WTC11 (cell line): ENCODE measurements at regions not wholly inside any gene's neighbourhood (a gene's known extent, or its start where the extent isn't known, plus 50 kb on each side); places are given as distances from the start of the nearest gene placed in this dataset.

ENCODE experiments used
- ATAC-seq: fragments of 200-7000 bp; cut with Tn5 transposase; 2 replicates; pipeline ENCODE4 v1.10.0; 2021; ENCODE audit warnings: mild to moderate bottlenecking, moderate library complexity
- CTCF ChIA-PET: fragments of 300-600 bp; sonication (Branson Sonifier 250); formaldehyde crosslinking; loops from one replicate; lab custom pipeline; 2021; ENCODE audit warnings: antibody characterized with exemption; lab: Charles Lee
- POLR2A ChIA-PET: fragments of 350-600 bp; sonication (Branson Sonifier 250); formaldehyde crosslinking; loops from one replicate; lab custom pipeline; 2021; ENCODE audit warnings: antibody characterized with exemption; lab: Charles Lee
- DNase-seq: peaks from one replicate; pipeline ENCODE4 v3.0.0; 2021; ENCODE audit warnings: low spot score
- H3K27ac Mint-ChIP-seq: 2 replicates; pipeline ENCODE4 v1.8.0; 2021; ENCODE audit warnings: mixed read lengths
- H3K27me3 Mint-ChIP-seq: 2 replicates; pipeline ENCODE4 v1.8.0; 2021; ENCODE audit warnings: low read depth, mild to moderate bottlenecking, moderate library complexity, mixed read lengths
- H3K36me3 Mint-ChIP-seq: 2 replicates; pipeline ENCODE4 v1.8.0; 2021; ENCODE audit warnings: mixed read lengths
- H3K4me1 Mint-ChIP-seq: 2 replicates; pipeline ENCODE4 v1.8.0; 2022; ENCODE audit warnings: mixed read lengths
- H3K4me3 Mint-ChIP-seq: 2 replicates; pipeline ENCODE4 v1.8.0; 2021; ENCODE audit warnings: mild to moderate bottlenecking, moderate library complexity, mixed read lengths
- H3K9me3 Mint-ChIP-seq: 2 replicates; pipeline ENCODE4 v1.8.0; 2021; ENCODE audit warnings: mixed read lengths
- ATF1 ChIP-seq: sonication (generic); formaldehyde crosslinking; IDR thresholded peaks from 2 replicates; pipeline ENCODE4 v1.8.1; 2023; ENCODE audit warnings: mild to moderate bottlenecking, moderate library complexity, missing genetic modification reagents
- CREM ChIP-seq: sonication (generic); formaldehyde crosslinking; IDR thresholded peaks from 2 replicates; pipeline ENCODE4 v1.8.1; 2022; ENCODE audit warnings: mild to moderate bottlenecking, missing genetic modification reagents, moderate library complexity
- E2F5 ChIP-seq: sonication (generic); formaldehyde crosslinking; IDR thresholded peaks from 2 replicates; pipeline ENCODE4 v1.8.1; 2022; ENCODE audit warnings: mild to moderate bottlenecking, moderate library complexity, missing genetic modification reagents
- ELF4 ChIP-seq: sonication (generic); formaldehyde crosslinking; IDR thresholded peaks from 2 replicates; pipeline ENCODE4 v1.8.1; 2022; ENCODE audit warnings: low read depth, mild to moderate bottlenecking, moderate library complexity, missing genetic modification reagents
- ERG ChIP-seq: fragments of 250-450 bp; sonication (Bioruptor Pico); IDR thresholded peaks from 2 replicates; pipeline ENCODE4 v1.8.0; 2021; ENCODE audit warnings: mild to moderate bottlenecking
- ESRRA ChIP-seq: sonication (generic); formaldehyde crosslinking; IDR thresholded peaks from 2 replicates; pipeline ENCODE4 v1.8.1; 2022; ENCODE audit warnings: mild to moderate bottlenecking, missing genetic modification reagents, borderline replicate concordance
- HMGA2 ChIP-seq: fragments of 250-450 bp; sonication (Bioruptor Pico); IDR thresholded peaks from 2 replicates; pipeline ENCODE4 v1.4.0; 2021; ENCODE audit warnings: mild to moderate bottlenecking, moderate library complexity
- IRF1 ChIP-seq: sonication (generic); formaldehyde crosslinking; IDR thresholded peaks from 2 replicates; pipeline ENCODE4 v1.8.0; 2023; ENCODE audit warnings: missing genetic modification reagents
- IRF2 ChIP-seq: sonication (generic); formaldehyde crosslinking; IDR thresholded peaks from 2 replicates; pipeline ENCODE4 v1.8.0; 2022; ENCODE audit warnings: low read depth, missing genetic modification reagents, borderline replicate concordance
- JUN ChIP-seq: sonication (generic); formaldehyde crosslinking; IDR thresholded peaks from 2 replicates; pipeline ENCODE4 v1.8.0; 2023; ENCODE audit warnings: mild to moderate bottlenecking, missing genetic modification reagents
- NFATC4 ChIP-seq: fragments of 250-450 bp; sonication (Bioruptor Pico); IDR thresholded peaks from 2 replicates; pipeline ENCODE4 v1.9.0; 2021; ENCODE audit warnings: mild to moderate bottlenecking
- SMAD3 ChIP-seq: sonication (generic); formaldehyde crosslinking; IDR thresholded peaks from 2 replicates; pipeline ENCODE4 v1.8.0; 2022; ENCODE audit warnings: missing genetic modification reagents, mild to moderate bottlenecking, borderline replicate concordance
- TCF7 ChIP-seq: sonication (generic); formaldehyde crosslinking; IDR thresholded peaks from 2 replicates; pipeline ENCODE4 v1.8.0; 2022; ENCODE audit warnings: mild to moderate bottlenecking, low read depth, missing genetic modification reagents, moderate library complexity
- TEAD1 ChIP-seq: sonication (generic); formaldehyde crosslinking; IDR thresholded peaks from 2 replicates; pipeline ENCODE4 v1.8.0; 2022; ENCODE audit warnings: mild to moderate bottlenecking, missing genetic modification reagents
- TP53 ChIP-seq: sonication (generic); formaldehyde crosslinking; IDR thresholded peaks from 2 replicates; pipeline ENCODE4 v1.8.1; 2023; ENCODE audit warnings: mild to moderate bottlenecking, missing genetic modification reagents
- ZBTB43 ChIP-seq: sonication (generic); formaldehyde crosslinking; IDR thresholded peaks from 2 replicates; pipeline ENCODE4 v1.8.1; 2023; ENCODE audit warnings: mild to moderate bottlenecking, missing genetic modification reagents
- ZNF138 ChIP-seq: sonication (generic); formaldehyde crosslinking; conservative IDR thresholded peaks from 2 replicates; pipeline ENCODE4 v1.8.1; 2022; ENCODE audit warnings: mild to moderate bottlenecking, moderate library complexity, missing genetic modification reagents
- ZNF396 ChIP-seq: fragments of 250-450 bp; sonication (Bioruptor Pico); IDR thresholded peaks from 2 replicates; pipeline ENCODE4 v1.8.0; 2021; ENCODE audit warnings: mild to moderate bottlenecking, moderate library complexity, borderline replicate concordance
- ZNF512 ChIP-seq: sonication (generic); formaldehyde crosslinking; IDR thresholded peaks from 2 replicates; pipeline ENCODE4 v1.8.1; 2022; ENCODE audit warnings: missing genetic modification reagents, borderline replicate concordance
- ZNF532 ChIP-seq: fragments of 250-450 bp; sonication (Bioruptor Pico); IDR thresholded peaks from 2 replicates; pipeline ENCODE4 v1.9.0; 2021; ENCODE audit warnings: mild to moderate bottlenecking, borderline replicate concordance

GRCh38 chr5:71954329-71954728, 152.9 kb upstream of the MAP1B start:
- TF ChIP-seq SMAD3 (CRISPR knock-in tag) (no peak), IRF1 (no peak), ATF1 (CRISPR knock-in tag) (no peak), IRF2 (CRISPR knock-in tag) (no peak), ZBTB43 (CRISPR knock-in tag) (no peak), ZNF396 (CRISPR knock-in tag) (no peak), ESRRA (no peak), ZNF138 (CRISPR knock-in tag) (no peak), ZNF532 (CRISPR knock-in tag) (no peak), ZNF512 (CRISPR knock-in tag) (no peak), E2F5 (CRISPR knock-in tag) (no peak)
- TF ChIP-seq, all 79 proteins: peak for 0
- peaks cover 5% of the 10 kb centered on the region for H3K36me3 Mint-ChIP-seq
- H3K27me3 Mint-ChIP-seq = peaks cover 1% of the 10 kb centered on the region; the same call in 1 of the 2 replicates
- ChIA-PET CTCF (interaction anchor here (0.6 kb wide), 1 partner anchor 11 kb away, joined by 3 read pairs; no protein-coding TSS in a partner anchor), POLR2A (no interaction called here)
- DNase-seq = no peak
- peaks cover 27% of the 10 kb centered on the region for H3K4me1 Mint-ChIP-seq
- H3K9me3 Mint-ChIP-seq = peaks cover 13% of the 10 kb centered on the region
- ATAC-seq = peak; percentile 19
- no peak overlapping the region for H3K27ac Mint-ChIP-seq
- no peak overlapping the region for H3K4me3 Mint-ChIP-seq

GRCh38 chr5:71955723-71956122, 151.6 kb upstream of the MAP1B start:
- DNase-seq (no peak), ATAC-seq (no peak)
- no peaks in the 10 kb centered on the region; the same call in 1 of the 2 replicates for H3K27me3 Mint-ChIP-seq
- no peak overlapping the region for H3K4me3 Mint-ChIP-seq
- H3K27ac Mint-ChIP-seq = no peak overlapping the region
- no peaks in the 10 kb centered on the region; the same call in 1 of the 2 replicates for H3K36me3 Mint-ChIP-seq
- H3K9me3 Mint-ChIP-seq = peaks cover 5% of the 10 kb centered on the region; the same call in 1 of the 2 replicates
- H3K4me1 Mint-ChIP-seq = peaks cover 27% of the 10 kb centered on the region
- ChIA-PET CTCF (interaction anchor here (1.0 to 1.3 kb wide), 2 partner anchors 153 to 289 kb away, joined by 3 read pairs; no protein-coding TSS in a partner anchor), POLR2A (no interaction called here)
- TF ChIP-seq ERG (no peak), JUN (CRISPR knock-in tag) (no peak), ELF4 (CRISPR knock-in tag) (no peak), TEAD1 (no peak), NFATC4 (no peak), TP53 (CRISPR knock-in tag) (no peak), ZNF532 (CRISPR knock-in tag) (no peak), HMGA2 (CRISPR knock-in tag) (no peak), CREM (no peak), TCF7 (no peak)
